Trophoblast cell (in vitro differentiated cells and primary cell): ENCODE measurements at regions not wholly inside any gene's neighbourhood (a gene's known extent, or its start where the extent isn't known, plus 50 kb on each side); places are given as distances from the start of the nearest gene placed in this dataset.

Experiments used
- DNase-seq, 2 donors: peaks; one replicate each; pipeline ENCODE4 v3.0.0-alpha.2; 2016
- H2AFZ ChIP-seq: 2 replicates; pipeline ENCODE4 v1.6.1; 2013; ENCODE audit warnings: low read length, moderate library complexity, mild to moderate bottlenecking; ENCODE audit not compliant: insufficient read depth, poor library complexity
- H2AK5ac ChIP-seq: 2 replicates; pipeline ENCODE4 v1.6.1; 2013; ENCODE audit warnings: mild to moderate bottlenecking, low read length
- H2BK120ac ChIP-seq: 2 replicates; pipeline ENCODE4 v1.6.1; 2013; ENCODE audit warnings: low read length, mild to moderate bottlenecking, moderate library complexity; ENCODE audit not compliant: insufficient read depth, poor library complexity
- H2BK12ac ChIP-seq: 2 replicates; pipeline ENCODE4 v1.6.1; 2013; ENCODE audit warnings: mild to moderate bottlenecking, low read length, moderate library complexity
- H2BK5ac ChIP-seq: 2 replicates; pipeline ENCODE4 v1.6.1; 2013; ENCODE audit warnings: low read length, low read depth, moderate library complexity, mild to moderate bottlenecking; ENCODE audit not compliant: poor library complexity
- H3K14ac ChIP-seq: 2 replicates; pipeline ENCODE4 v1.6.1; 2013; ENCODE audit warnings: mild to moderate bottlenecking, low read length
- H3K18ac ChIP-seq: 2 replicates; pipeline ENCODE4 v1.6.1; 2013; ENCODE audit warnings: mild to moderate bottlenecking, low read length
- H3K23ac ChIP-seq: 2 replicates; pipeline ENCODE4 v1.6.1; 2013; ENCODE audit warnings: low read length
- H3K27ac ChIP-seq: 2 replicates; pipeline ENCODE4 v1.5.1; 2013; ENCODE audit warnings: low read depth, mild to moderate bottlenecking, inconsistent platforms, low read length, moderate library complexity
- H3K27me3 ChIP-seq: 2 replicates; pipeline ENCODE4 v1.6.1; 2013; ENCODE audit warnings: inconsistent platforms, mild to moderate bottlenecking, low read length, moderate library complexity; ENCODE audit not compliant: insufficient read depth
- H3K36me3 ChIP-seq, 2 experiments: 1 replicate in 1 of 2; 2 replicates in 1 of 2; pipeline ENCODE4 v1.6.1; 2013; ENCODE audit warnings: low read length in 2 of 2, mild to moderate bottlenecking in 2 of 2, moderate library complexity in 1 of 2; ENCODE audit not compliant: insufficient read depth in 2 of 2, control insufficient read depth in 1 of 2
- H3K4ac ChIP-seq: 2 replicates; pipeline ENCODE4 v1.6.1; 2013; ENCODE audit warnings: low read depth, mild to moderate bottlenecking, low read length, moderate library complexity
- H3K4me1 ChIP-seq, 2 experiments: 1 replicate in 1 of 2; 2 replicates in 1 of 2; pipeline ENCODE4 v1.6.1; 2013; ENCODE audit warnings: low read length in 2 of 2, mild to moderate bottlenecking in 2 of 2, moderate library complexity in 1 of 2; ENCODE audit not compliant: insufficient read depth in 2 of 2, control insufficient read depth in 1 of 2
- H3K4me2 ChIP-seq: 2 replicates; pipeline ENCODE4 v1.6.1; 2013; ENCODE audit warnings: inconsistent platforms, mild to moderate bottlenecking, low read length, moderate library complexity
- H3K4me3 ChIP-seq: 2 replicates; pipeline ENCODE4 v1.5.1; 2013; ENCODE audit warnings: mild to moderate bottlenecking, low read depth, low read length, inconsistent platforms
- H3K79me1 ChIP-seq: one replicate; pipeline ENCODE4 v1.6.1; 2013; ENCODE audit warnings: low read length
- H3K79me2 ChIP-seq: 2 replicates; pipeline ENCODE4 v1.6.1; 2013; ENCODE audit warnings: low read length, mild to moderate bottlenecking; ENCODE audit not compliant: control insufficient read depth, insufficient read depth, poor library complexity
- H3K9ac ChIP-seq: 2 replicates; pipeline ENCODE4 v1.6.1; 2013; ENCODE audit warnings: mild to moderate bottlenecking, low read length
- H3K9me3 ChIP-seq: 2 replicates; pipeline ENCODE4 v1.6.1; 2013; ENCODE audit warnings: low read depth, mild to moderate bottlenecking, control low read depth, inconsistent platforms, low read length; ENCODE audit not compliant: insufficient read depth
- H4K12ac ChIP-seq: 2 replicates; pipeline ENCODE4 v1.6.1; 2013; ENCODE audit warnings: low read depth, mild to moderate bottlenecking, low read length, moderate library complexity
- H4K8ac ChIP-seq: 2 replicates; pipeline ENCODE4 v1.6.1; 2013; ENCODE audit warnings: low read depth, mild to moderate bottlenecking, low read length, moderate library complexity
- H4K91ac ChIP-seq: one replicate; pipeline ENCODE4 v1.6.1; 2013; ENCODE audit warnings: low read depth, mild to moderate bottlenecking, low read length, moderate library complexity
- WGBS: extraction: QIAGEN DNeasy Blood & Tissue Kit; methylation state at CpG from one replicate; pipeline ENCODE4 v1.1.7; 2013; ENCODE audit warnings: missing lambda C conversion rate; ENCODE audit not compliant: insufficient read length, insufficient coverage; ENCODE audit errors: extremely low coverage; 5-methylcytosine and 5-hydroxymethylcytosine counted together

DNA sequence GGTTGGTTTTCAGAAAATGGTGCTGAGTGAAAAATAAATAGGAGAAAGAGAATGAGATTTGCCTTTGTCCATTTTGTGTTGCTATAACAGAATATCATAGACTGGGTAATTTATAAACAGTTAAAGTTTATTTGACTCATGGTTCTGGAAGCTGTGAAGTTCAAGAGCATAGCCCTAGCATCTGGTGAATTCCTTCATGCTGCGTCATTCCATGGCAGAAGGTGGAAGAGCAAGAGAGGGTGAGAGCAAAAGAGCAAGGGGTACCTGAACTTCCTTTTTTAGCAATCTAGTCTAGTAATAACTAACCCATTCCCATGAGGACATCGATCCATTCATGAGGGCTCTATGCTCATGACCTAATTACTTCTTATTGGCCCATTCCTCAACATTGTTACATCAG is 209.1 kb upstream of the ZP4 start:
- WGBS: no CpG with 5 or more reads among the region's 2 CpGs

DNA sequence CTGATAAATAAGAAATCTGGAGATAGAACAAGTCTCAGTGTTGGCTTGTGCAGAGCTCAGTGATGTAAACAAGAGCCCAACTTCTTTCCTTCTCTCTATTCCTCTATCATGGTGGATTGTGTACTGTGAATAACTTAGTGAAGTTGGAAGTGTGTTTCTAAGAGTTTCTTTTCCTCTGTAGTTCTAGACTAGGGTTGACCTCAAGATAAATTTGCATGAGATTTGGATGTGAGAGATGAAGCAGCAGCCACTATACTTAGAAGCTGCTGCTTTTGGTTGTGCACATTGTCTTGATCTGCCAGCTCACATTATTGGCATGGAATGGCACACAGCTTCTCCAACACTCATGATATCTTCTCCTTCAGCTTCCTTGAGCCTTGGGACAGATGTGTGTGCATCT is 198.9 kb upstream of the ZP4 start:
- H2AK5ac ChIP-seq: no peak overlapping the region
- no peak overlapping the region for H2BK120ac ChIP-seq
- no peaks in the 10 kb centered on the region for H3K79me2 ChIP-seq

More for the DNA sequence above, 209.1 kb upstream of the ZP4 start:
- no peak for DNase-seq
- no peak overlapping the region for H3K4me2 ChIP-seq
- no peak overlapping the region for H2BK120ac ChIP-seq
- H3K9me3 ChIP-seq: no peaks in the 10 kb centered on the region
- H3K14ac ChIP-seq: no peak overlapping the region
- no peak overlapping the region for H3K9ac ChIP-seq
- no peak overlapping the region for H2AK5ac ChIP-seq
- H3K79me2 ChIP-seq: no peaks in the 10 kb centered on the region
- no peaks in the 10 kb centered on the region for H3K36me3 ChIP-seq
- H3K27me3 ChIP-seq: no peaks in the 10 kb centered on the region
- no peak overlapping the region for H2BK12ac ChIP-seq
- no peak overlapping the region for H4K91ac ChIP-seq
- H3K4me3 ChIP-seq: no peak overlapping the region
- no peak overlapping the region for H2AFZ ChIP-seq
- H2BK5ac ChIP-seq: no peak overlapping the region
- H3K4me1 ChIP-seq: no peaks in the 10 kb centered on the region
- H4K12ac ChIP-seq: no peak overlapping the region
- no peak overlapping the region for H3K27ac ChIP-seq
- no peak overlapping the region for H3K4ac ChIP-seq
- no peak overlapping the region for H4K8ac ChIP-seq
- H3K23ac ChIP-seq: no peak overlapping the region
- H3K18ac ChIP-seq: no peak overlapping the region
- no peaks in the 10 kb centered on the region for H3K79me1 ChIP-seq

GRCh38 chr1:238088560-238089290 is 198.0 kb upstream of the ZP4 start:
- Histone ChIP-seq H3K18ac (no peak overlapping the region), H3K79me2 (no peaks in the 10 kb centered on the region), H3K4me2 (no peak overlapping the region), H3K27me3 (no peaks in the 10 kb centered on the region), H3K4me3 (no peak overlapping the region), H3K4ac (no peak overlapping the region), H4K8ac (no peak overlapping the region), H4K91ac (no peak overlapping the region), H2AK5ac (no peak overlapping the region), H3K27ac (no peak overlapping the region), H2BK120ac (no peak overlapping the region), H2BK5ac (no peak overlapping the region), H3K9me3 (no peaks in the 10 kb centered on the region), H3K4me1 (no peaks in the 10 kb centered on the region), H3K9ac (no peak overlapping the region), H3K14ac (no peak overlapping the region), H2BK12ac (no peak overlapping the region), H3K23ac (no peak overlapping the region), H2AFZ (no peak overlapping the region), H3K79me1 (no peaks in the 10 kb centered on the region), H3K36me3 (no peaks in the 10 kb centered on the region), H4K12ac (no peak overlapping the region)
- no peak for DNase-seq
- no CpG with 5 or more reads among the region's 4 CpGs for whole genome bisulfite sequencing

More for the DNA sequence above, 198.9 kb upstream of the ZP4 start:
- Histone ChIP-seq H3K18ac (no peak overlapping the region), H3K4me1 (no peaks in the 10 kb centered on the region), H3K23ac (no peak overlapping the region), H3K14ac (no peak overlapping the region), H3K79me1 (no peaks in the 10 kb centered on the region), H3K27me3 (no peaks in the 10 kb centered on the region), H2BK5ac (no peak overlapping the region), H3K27ac (no peak overlapping the region), H3K4me3 (no peak overlapping the region), H2AFZ (no peak overlapping the region), H3K4me2 (no peak overlapping the region), H4K12ac (no peak overlapping the region), H3K4ac (no peak overlapping the region), H3K9me3 (no peaks in the 10 kb centered on the region), H4K8ac (no peak overlapping the region), H3K9ac (no peak overlapping the region), H4K91ac (no peak overlapping the region), H2BK12ac (no peak overlapping the region), H3K36me3 (no peaks in the 10 kb centered on the region)
- no peak for DNase-seq

DNA sequence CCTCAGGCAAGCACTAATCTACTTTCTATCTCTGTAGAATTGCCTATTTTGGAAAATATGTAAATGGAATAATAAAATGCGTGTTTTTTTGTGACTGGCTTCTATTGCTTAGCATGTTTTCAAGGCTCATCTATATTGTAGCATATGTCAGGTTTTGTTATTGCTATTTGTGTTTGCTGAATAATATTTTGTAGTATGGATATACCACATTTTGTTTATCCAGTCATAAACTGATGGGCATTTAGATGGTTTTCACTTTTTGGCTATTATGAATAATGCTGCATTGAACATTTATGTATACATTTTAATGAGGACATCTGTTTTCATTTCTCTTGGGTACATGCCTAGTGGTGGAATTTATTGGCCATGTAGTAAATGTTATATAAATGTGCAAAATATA is 183.3 kb upstream of the ZP4 start:
- H2BK5ac ChIP-seq: no peak overlapping the region
- H3K14ac ChIP-seq: no peak overlapping the region
- H3K18ac ChIP-seq: no peak overlapping the region
- H3K27me3 ChIP-seq: no peaks in the 10 kb centered on the region
- H3K9me3 ChIP-seq: no peaks in the 10 kb centered on the region
- no CpG with 5 or more reads among the region's 1 CpG for WGBS
- H3K27ac ChIP-seq: no peak overlapping the region
- H4K12ac ChIP-seq: no peak overlapping the region
- no peak overlapping the region for H3K23ac ChIP-seq
- no peaks in the 10 kb centered on the region for H3K79me2 ChIP-seq
- H4K8ac ChIP-seq: no peak overlapping the region
- H2BK12ac ChIP-seq: no peak overlapping the region
- no peak overlapping the region for H3K4ac ChIP-seq
- no peak overlapping the region for H2AK5ac ChIP-seq
- no peak overlapping the region for H3K4me3 ChIP-seq
- no peak overlapping the region for H3K4me2 ChIP-seq
- H3K9ac ChIP-seq: no peak overlapping the region
- H4K91ac ChIP-seq: no peak overlapping the region
- no peak overlapping the region for H2AFZ ChIP-seq
- H3K4me1 ChIP-seq: no peaks in the 10 kb centered on the region
- no peaks in the 10 kb centered on the region for H3K79me1 ChIP-seq
- no peaks in the 10 kb centered on the region for H3K36me3 ChIP-seq
- peak in 1 of 2 donors; percentile 17 for DNase-seq
- no peak overlapping the region for H2BK120ac ChIP-seq
